GM21619 (cell line): ENCODE measurements at regions not wholly inside any gene's neighbourhood (a gene's known extent, or its start where the extent isn't known, plus 50 kb on each side); places are given as distances from the start of the nearest gene placed in this dataset.
"Not testable (repeated sequence)": the region's sequence is repeated elsewhere in the genome, so short reads cannot be mapped to it uniquely, and the experiment has no call there.

Source experiments
- ATAC-seq: cut with Tn5 transposase; IDR thresholded peaks from one replicate; pipeline ENCODE4 v1.9.1; 2021; ENCODE audit not compliant: unreplicated experiment

DNA sequence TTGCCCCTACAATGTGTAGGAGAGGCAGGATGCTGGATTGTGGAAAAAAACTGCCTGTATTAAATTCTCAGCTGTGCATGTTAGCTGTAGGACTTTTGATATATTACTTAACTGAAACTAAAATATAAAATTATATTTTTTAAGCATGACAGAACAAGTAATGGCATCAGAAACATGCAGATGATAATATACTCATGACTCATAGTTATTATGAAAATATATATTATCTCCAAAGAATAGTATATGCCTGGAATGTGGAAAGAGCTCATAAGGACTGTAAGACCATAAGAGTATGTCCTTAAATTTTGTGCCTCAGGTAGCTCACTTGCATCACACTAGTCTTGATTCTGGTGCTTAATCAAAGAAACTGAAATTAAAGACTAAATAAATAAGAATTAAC, 1100.6 kb downstream of the TECRL start:
- ATAC-seq, result no peak

GRCh38 chr4:63302792-63303191, 1106.5 kb downstream of the TECRL start:
- ATAC-seq, result no peak

GRCh38 chr4:63302078-63302477, 1107.2 kb downstream of the TECRL start:
- ATAC-seq, result no peak

GRCh38 chr4:63296773-63297172, 1112.5 kb downstream of the TECRL start:
- no peak for ATAC-seq

DNA sequence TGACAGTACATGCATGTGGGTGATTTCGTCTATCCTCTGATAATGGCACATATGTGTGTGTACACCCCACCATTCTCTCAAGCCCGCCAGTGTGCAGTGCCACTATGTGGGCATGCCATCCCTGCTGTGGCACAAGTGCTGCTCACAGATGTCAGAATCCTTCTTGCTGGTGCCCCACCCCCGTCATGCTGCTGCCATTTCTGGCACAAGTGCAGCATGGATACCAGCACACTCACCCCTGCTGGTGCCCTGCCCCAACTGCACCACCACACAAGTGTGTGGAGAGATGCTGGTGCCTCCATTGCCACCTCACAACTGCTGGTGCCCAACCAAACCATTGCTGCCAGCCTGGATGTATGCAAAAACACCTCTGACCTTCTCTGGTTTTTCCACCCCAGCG, 1133.8 kb downstream of the TECRL start:
- no peak for ATAC-seq

DNA sequence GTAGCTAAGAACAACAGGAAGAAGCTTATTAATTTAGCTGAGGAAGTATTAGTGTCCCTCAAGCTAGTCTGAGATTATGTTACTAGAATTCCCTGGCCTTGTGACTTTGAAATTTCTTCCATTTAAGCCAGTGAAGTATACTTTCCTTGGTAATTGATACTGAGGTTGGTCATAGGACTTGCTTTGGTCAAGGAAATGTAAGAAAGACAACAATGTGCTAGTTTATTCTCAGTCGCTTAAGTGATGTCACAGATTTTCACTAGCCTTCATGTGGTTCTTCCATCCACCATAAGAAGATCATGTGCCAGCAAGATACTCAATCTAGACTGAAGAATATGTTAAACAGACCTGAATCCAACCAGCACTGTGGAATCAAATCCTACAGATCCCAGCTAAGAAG, 1140.1 kb downstream of the TECRL start:
- no peak for ATAC-seq

DNA sequence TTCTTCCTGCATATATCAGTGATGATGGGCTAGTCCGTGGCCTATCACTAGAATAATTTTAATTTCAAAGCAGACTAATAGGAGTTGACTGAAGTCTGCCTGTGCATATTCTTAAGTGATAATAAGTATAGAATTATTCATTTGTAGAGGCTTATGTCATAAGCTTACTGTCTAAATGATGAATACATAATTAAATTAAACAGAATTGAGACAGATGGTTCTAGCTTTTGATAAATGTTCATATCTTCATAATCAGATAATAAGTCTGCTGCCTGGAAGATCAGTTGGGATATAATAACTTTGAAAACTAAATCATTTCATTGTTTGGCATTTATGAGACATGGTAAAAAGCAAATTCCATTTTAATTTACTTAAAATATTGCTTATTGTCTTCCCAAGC, 1175.6 kb downstream of the TECRL start:
- ATAC-seq, result no peak

- ATAC-seq, result no peak
These were observed 1177.2 kb downstream of the TECRL start for GRCh38 chr4:63232058-63232457.

DNA sequence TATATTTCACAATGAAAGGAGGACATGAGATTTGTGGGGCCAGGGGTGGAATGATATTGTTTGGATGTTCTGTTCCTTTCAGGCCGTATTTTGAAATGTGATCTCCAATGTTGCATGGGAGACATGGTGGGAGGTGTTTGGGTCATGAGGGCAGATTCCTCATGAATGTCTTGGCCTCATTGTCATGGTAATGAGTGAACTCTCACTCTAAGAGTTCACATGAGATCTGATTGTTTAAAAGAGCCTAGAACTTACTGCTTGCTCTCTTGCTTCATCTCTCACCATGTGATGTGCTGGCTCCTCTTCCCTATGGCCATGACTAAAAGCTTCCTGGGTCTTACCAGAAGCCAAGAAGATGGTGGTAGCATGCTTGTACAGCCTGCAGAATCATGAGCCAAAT, 1183.0 kb downstream of the TECRL start:
- ATAC-seq, result no peak

DNA sequence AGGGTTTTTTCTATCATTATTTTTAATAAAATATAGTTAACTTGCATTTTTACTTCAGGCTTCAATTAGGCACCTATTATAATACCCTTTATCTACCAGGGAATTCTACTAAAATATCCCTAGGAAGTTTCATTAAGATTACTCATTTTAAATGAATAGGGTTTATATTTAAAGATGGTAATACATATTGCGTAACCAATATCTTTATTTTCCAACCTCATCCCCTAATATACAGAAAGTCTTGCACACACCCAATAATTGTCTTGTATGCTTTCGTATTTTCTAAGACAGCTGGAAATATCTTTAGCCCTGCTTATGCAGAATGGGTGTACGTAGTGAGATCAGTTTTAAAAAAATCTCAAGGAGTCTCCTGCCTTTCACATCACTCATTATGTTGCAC, 1186.8 kb downstream of the TECRL start:
- no peak for ATAC-seq

GRCh38 chr4:63221477-63221876, 1187.8 kb downstream of the TECRL start:
- ATAC-seq, result no peak

GRCh38 chr4:63218856-63219255, 1190.4 kb downstream of the TECRL start:
- no peak for ATAC-seq

GRCh38 chr4:63214076-63214475, 1195.2 kb downstream of the TECRL start:
- no peak for ATAC-seq

DNA sequence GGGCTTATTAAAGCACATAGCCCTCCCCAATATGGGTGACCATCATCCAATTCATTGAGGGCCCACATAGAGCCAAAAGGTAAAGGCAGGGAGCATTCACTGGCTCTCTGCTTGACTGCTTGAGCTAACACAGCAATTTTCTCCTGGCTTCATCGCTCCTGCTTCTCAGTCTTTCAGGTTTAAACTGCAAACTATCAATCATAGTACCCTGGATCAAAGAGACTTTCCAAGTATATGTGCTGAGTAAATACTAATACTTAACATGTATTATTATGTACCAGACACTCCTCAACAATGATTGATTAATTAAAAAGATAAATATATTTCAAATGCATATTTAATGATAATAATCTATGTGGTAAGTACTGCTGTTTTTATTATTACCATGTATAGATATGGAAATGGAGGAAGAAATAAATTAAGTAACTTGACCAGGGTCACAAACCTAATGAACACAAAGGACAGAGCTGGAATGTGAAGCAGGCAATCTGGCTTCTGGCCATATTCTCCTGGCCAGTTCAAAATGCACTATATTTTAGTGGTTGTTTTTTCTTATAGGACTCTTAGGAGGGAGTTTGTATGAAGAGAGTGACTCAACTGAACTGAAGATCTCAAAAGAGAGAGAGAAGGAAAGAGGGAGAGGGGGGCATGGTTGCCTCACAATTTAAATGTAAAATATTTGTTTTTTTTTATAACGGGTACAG, 1197.3 kb downstream of the TECRL start:
- no peak for ATAC-seq

DNA sequence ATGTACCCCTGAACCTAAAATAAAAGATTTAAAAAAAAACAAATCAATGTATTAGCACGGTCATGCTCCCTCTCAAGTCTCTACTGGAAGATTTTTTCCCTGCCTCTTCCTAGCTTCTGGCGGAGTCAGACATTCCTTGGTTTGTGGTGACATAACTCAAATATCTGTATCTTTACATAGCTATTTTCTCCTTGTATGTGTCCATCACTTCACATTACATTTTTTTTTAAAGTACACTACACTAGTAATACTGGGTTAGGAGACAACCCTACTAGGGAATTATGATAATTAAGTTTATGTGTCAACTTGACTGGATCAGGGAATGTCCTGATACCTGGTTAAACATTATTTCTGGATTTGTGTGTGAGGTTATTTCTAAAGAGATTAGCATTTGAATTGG, 1197.9 kb downstream of the TECRL start:
- ATAC-seq, result no peak

- ATAC-seq, result not testable (repeated sequence)
These were observed 1216.2 kb downstream of the TECRL start for GRCh38 chr4:63193029-63193428.

DNA sequence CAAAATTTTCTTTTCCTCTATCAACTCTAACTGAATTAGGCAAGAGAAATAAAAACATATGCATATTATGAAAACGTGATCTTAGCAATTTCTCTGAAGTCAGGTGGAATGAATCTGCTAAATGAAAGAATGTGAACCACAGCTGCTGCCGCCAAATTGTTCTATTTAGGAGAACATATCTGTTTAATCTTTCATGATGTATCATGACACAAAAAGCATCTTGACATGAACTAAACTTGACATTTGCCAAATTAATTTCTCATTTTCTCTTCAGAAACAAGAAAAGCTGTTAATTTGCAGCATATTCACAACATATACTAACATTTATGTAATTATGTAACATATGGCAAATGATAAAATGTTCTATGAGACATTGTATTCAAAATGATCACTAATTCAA, 1237.9 kb downstream of the TECRL start:
- ATAC-seq, result no peak

DNA sequence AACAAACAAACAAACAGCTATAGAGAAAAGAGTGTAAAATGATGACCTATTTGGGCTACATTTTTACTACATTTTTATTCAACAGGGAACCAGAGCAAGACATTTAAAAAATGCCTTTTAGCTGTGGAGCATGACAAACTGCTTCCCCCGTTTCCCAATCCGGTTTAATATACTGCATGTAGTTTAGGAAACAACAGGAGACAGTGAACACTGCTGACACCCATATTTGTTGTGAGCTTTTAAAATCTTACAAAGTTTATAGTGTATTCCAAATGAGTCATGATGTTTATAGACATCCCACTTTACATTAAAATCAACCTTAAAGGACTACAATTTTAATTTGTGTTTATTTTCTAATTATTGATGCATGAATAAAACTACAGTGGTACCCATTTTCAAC, 1238.3 kb downstream of the TECRL start:
- no peak for ATAC-seq

DNA sequence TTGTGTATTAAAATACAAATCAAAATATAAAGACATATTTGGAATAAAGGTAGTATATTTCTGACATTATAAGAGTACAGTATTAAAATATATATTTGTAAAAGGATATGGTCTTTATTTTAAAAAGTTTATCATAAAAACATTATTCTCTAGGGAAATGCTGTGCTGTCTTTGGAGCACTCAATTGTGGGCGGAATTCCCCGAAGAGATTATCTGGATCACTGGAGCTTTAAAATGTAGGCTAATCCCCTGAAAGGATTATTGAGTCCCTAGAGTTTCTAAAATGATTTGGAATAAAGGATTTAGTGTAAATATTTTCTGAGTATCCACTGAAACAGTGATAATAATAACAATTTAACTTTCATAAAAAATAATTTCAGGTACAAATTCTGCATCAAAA, 1239.4 kb downstream of the TECRL start:
- ATAC-seq, result no peak

DNA sequence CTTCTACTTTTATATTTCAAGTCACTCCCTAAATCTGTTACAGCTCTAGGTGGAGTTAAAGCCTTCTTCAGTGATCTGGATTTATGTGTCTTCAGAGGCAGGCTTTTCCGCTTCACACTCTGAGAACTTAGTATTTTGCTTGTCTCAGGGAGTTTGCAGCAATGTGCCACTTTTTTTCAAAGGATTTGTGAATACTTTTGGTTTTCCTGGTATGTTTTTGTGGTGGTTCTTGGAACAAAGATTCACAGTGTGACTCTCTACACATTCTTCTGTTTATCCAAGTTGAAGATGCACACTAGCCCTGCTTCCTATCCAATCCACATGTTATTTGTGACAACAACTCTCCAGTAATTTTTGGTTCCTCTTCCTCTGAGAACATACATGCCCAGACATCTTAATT, 1253.7 kb downstream of the TECRL start:
- ATAC-seq, result no peak

GRCh38 chr4:63123441-63123840, 1285.8 kb downstream of the TECRL start:
- ATAC-seq, result no peak

DNA sequence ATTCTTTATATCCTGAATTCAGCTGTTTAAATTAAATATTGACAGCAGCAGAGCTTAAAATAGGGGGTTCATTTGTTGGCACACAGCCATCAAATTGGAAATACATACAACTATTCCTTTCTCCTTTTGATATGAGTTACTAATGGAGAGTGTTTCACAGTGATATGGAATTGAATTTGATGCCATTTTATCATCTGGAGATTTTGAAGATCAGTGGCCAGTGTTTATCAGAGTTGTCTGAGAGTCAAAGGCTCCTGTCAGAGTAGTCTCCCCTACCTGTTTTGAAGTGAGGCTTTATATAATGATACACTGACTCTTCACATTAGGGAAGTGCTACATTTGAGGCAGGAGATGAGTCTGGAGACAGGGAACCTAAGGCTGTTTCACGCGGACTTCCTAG, 1286.3 kb downstream of the TECRL start:
- no peak for ATAC-seq

DNA sequence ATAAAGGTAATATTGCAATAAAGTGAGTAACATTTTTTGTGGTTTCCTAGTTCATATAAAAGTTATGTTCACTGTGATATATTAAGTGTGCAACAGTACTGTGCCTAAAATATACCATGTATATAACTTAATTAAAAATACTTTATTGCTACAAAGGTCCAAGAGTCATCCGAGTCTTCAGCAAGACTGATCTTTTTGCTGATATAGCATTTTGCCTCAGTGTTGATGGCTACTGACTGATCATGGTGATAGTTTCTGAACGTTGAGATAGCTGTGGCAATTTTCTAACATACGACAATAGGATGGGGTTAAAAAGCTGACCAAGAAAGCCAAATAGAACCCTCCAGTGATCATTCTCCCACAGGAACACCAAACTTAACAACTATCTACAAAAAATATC, 1302.7 kb downstream of the TECRL start:
- no peak for ATAC-seq
